ENCODE measurements at regions not wholly inside any gene's neighbourhood (a gene's known extent, or its start where the extent isn't known, plus 50 kb on each side); places are given as distances from the start of the nearest gene placed in this dataset.

DNA sequence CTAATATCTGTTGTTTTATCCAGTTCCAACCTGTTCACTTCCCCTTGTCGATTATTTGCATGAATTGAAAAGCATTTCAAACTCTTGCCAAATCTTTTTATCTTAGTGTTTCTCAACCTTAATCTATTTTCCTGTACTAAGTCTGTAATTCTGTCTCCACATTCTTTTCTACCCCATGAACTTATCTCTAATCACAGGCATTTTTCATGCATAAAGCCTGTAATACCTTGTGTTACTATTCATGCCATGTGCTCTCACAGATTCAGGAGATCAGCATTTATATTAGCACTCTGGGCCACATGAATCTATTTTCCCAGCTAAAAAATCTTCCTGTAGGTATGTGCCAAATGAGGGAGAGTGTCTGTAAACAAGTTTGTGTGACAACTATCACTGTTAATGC, 1360.9 kb downstream of the STIM2 start:
- intact Hi-C loops (cut with DNase I): no loop called here
- H3K4me3 ChIP-seq: no peak overlapping the region
- no peak for TF ChIP-seq CTCF (IDR thresholded peaks at IDR 0.05)
- no peaks in the 10 kb centered on the region for H3K27me3 ChIP-seq
- no peak overlapping the region for H3K27ac ChIP-seq
- no peaks in the 10 kb centered on the region for H3K36me3 ChIP-seq
- H3K9me3 ChIP-seq: no peaks in the 10 kb centered on the region
- H3K4me1 ChIP-seq: no peaks in the 10 kb centered on the region
- DNase-seq (ENCODE audit: low spot score in 2 of 2): no peak

DNA sequence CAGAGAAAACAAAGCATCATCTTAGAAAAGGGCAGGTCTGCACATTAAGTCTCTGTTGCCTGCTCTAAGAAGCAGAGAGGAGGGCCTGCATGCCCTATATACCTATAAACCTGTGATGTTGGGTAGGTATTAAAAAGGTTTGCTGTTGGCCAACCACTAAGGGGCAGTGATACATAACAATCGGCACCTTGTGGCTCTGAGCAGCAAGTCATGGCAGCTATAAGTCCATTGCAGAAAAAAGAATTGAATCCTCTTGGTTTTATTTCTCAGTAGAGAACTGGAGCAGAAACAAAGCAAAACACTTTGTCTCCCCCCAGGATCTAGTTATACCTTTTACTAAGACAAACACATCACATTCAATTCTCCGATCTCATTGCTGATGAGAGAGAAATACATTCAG, 1364.4 kb downstream of the STIM2 start:
- no peak for TF ChIP-seq CTCF (IDR thresholded peaks at IDR 0.05)
- Histone ChIP-seq H3K4me3 (no peak overlapping the region), H3K9me3 (no peaks in the 10 kb centered on the region)

GRCh38 chr4:28225689-28226353, 1365.2 kb downstream of the STIM2 start:
- DNase-seq (ENCODE audit: low spot score in 2 of 2): no peak
- no peak for TF ChIP-seq CTCF (IDR thresholded peaks at IDR 0.05)
- intact Hi-C loops (cut with DNase I): no loop called here
- Histone ChIP-seq H3K27me3 (no peaks in the 10 kb centered on the region), H3K4me3 (no peak overlapping the region), H3K36me3 (no peaks in the 10 kb centered on the region), H3K4me1 (no peaks in the 10 kb centered on the region), H3K9me3 (no peaks in the 10 kb centered on the region), H3K27ac (no peak overlapping the region)

More for the DNA sequence above, 1364.4 kb downstream of the STIM2 start:
- intact Hi-C loops (cut with DNase I): no loop called here
- Histone ChIP-seq H3K36me3 (no peaks in the 10 kb centered on the region), H3K27me3 (no peaks in the 10 kb centered on the region), H3K4me1 (no peaks in the 10 kb centered on the region), H3K27ac (no peak overlapping the region)
- no peak for DNase-seq (ENCODE audit: low spot score in 2 of 2)

- no peak for DNase-seq (ENCODE audit: low spot score in 2 of 2)
- no peak for TF ChIP-seq CTCF (IDR thresholded peaks at IDR 0.05)
These were observed 1366.3 kb downstream of the STIM2 start for GRCh38 chr4:28226962-28227361.

GRCh38 chr4:28227764-28228163, 1367.1 kb downstream of the STIM2 start:
- Histone ChIP-seq H3K9me3 (no peaks in the 10 kb centered on the region), H3K27ac (no peak overlapping the region), H3K27me3 (no peaks in the 10 kb centered on the region), H3K36me3 (no peaks in the 10 kb centered on the region), H3K4me1 (no peaks in the 10 kb centered on the region), H3K4me3 (no peak overlapping the region)
- DNase-seq (ENCODE audit: low spot score in 2 of 2): no peak
- no peak for TF ChIP-seq CTCF (IDR thresholded peaks at IDR 0.05)
- intact Hi-C loops (cut with DNase I): no loop called here

More at GRCh38 chr4:28226962-28227361, 1366.3 kb downstream of the STIM2 start:
- Histone ChIP-seq H3K36me3 (no peaks in the 10 kb centered on the region), H3K9me3 (no peaks in the 10 kb centered on the region), H3K27ac (no peak overlapping the region), H3K4me1 (no peaks in the 10 kb centered on the region), H3K4me3 (no peak overlapping the region), H3K27me3 (no peaks in the 10 kb centered on the region)
- intact Hi-C loops (cut with DNase I): no loop called here

Measured in ascending aorta (tissue), 2 donors.